GM23338 (cell line): ENCODE measurements at regions not wholly inside any gene's neighbourhood (a gene's known extent, or its start where the extent isn't known, plus 50 kb on each side); places are given as distances from the start of the nearest gene placed in this dataset.

Source experiments
- ATAC-seq: fragments of 200-7000 bp; cut with Tn5 transposase; 3 replicates; pipeline ENCODE4 v1.9.1; 2020
- DNase-seq: peaks from one replicate; pipeline ENCODE4 v3.0.0-alpha.2; 2015; ENCODE audit warnings: low spot score
- H2AFZ ChIP-seq: fragments of 200-600 bp; sonication (generic); 2 replicates; pipeline ENCODE4 v1.8.0; 2016; ENCODE audit warnings: antibody characterized with exemption, mild to moderate bottlenecking, moderate library complexity
- H3F3A ChIP-seq: fragments of 200-600 bp; sonication (generic); replicated peaks from 2 replicates; pipeline ENCODE4 v1.8.0; 2017; ENCODE audit warnings: antibody characterized with exemption, mixed run types, low read depth
- H3K27ac ChIP-seq: fragments of 200-600 bp; sonication (generic); 2 replicates; pipeline ENCODE4 v1.6.1; 2016; ENCODE audit warnings: low read depth
- H3K27me3 ChIP-seq: fragments of 200-600 bp; sonication (generic); 2 replicates; pipeline ENCODE4 v1.8.0; 2016; ENCODE audit warnings: mild to moderate bottlenecking, mixed run types, moderate library complexity; ENCODE audit not compliant: insufficient read depth
- H3K36me3 ChIP-seq: fragments of 200-600 bp; sonication (generic); 2 replicates; pipeline ENCODE4 v1.8.0; 2016; ENCODE audit warnings: mild to moderate bottlenecking; ENCODE audit not compliant: insufficient read depth
- H3K4me1 ChIP-seq: fragments of 200-600 bp; sonication (generic); 2 replicates; pipeline ENCODE4 v1.8.0; 2016; ENCODE audit warnings: mild to moderate bottlenecking, moderate library complexity; ENCODE audit not compliant: insufficient read depth
- H3K4me2 ChIP-seq: fragments of 200-600 bp; sonication (generic); 2 replicates; pipeline ENCODE4 v1.7.1; 2017; ENCODE audit warnings: mixed run types
- H3K4me3 ChIP-seq: fragments of 200-600 bp; sonication (generic); 2 replicates; pipeline ENCODE4 v1.6.1; 2016; ENCODE audit warnings: mixed run types
- H3K79me2 ChIP-seq: fragments of 200-600 bp; sonication (generic); replicated peaks from 2 replicates; pipeline ENCODE4 v1.8.0; 2017; ENCODE audit warnings: mild to moderate bottlenecking; ENCODE audit not compliant: insufficient read depth
- H3K9me2 ChIP-seq: fragments of 200-600 bp; sonication (generic); 2 replicates; pipeline ENCODE4 v1.8.0; 2017; ENCODE audit not compliant: insufficient read depth
- H4K20me1 ChIP-seq: fragments of 200-600 bp; sonication (generic); replicated peaks from 2 replicates; pipeline ENCODE4 v1.8.0; 2017; ENCODE audit warnings: mild to moderate bottlenecking; ENCODE audit not compliant: insufficient read depth
- H3K27ac Mint-ChIP-seq: 2 replicates; pipeline ENCODE4 v1.8.0; 2020; ENCODE audit warnings: inconsistent platforms, mild to moderate bottlenecking, moderate library complexity, mixed read lengths
- H3K27me3 Mint-ChIP-seq: 3 replicates; pipeline ENCODE4 v1.8.0; 2022; ENCODE audit warnings: low read depth, mild to moderate bottlenecking, moderate library complexity, mixed read lengths, inconsistent platforms; ENCODE audit not compliant: insufficient read depth, poor library complexity
- H3K36me3 Mint-ChIP-seq: 3 replicates; pipeline ENCODE4 v1.8.0; 2021; ENCODE audit warnings: low read depth, mild to moderate bottlenecking, inconsistent platforms, moderate library complexity, mixed read lengths
- H3K4me1 Mint-ChIP-seq: 3 replicates; pipeline ENCODE4 v1.8.0; 2020; ENCODE audit warnings: mild to moderate bottlenecking, inconsistent platforms, mixed read lengths
- H3K4me3 Mint-ChIP-seq: 3 replicates; pipeline ENCODE4 v1.8.0; 2021; ENCODE audit warnings: moderate library complexity, mild to moderate bottlenecking, inconsistent platforms, mixed read lengths
- H3K9me3 Mint-ChIP-seq: 3 replicates; pipeline ENCODE4 v1.8.0; 2020; ENCODE audit warnings: moderate library complexity, mild to moderate bottlenecking, inconsistent platforms, mixed read lengths
- CREB1 ChIP-seq: fragments of 250-450 bp; sonication (Bioruptor Pico); IDR thresholded peaks from 2 replicates; pipeline ENCODE4 v1.5.0; 2020; ENCODE audit warnings: low read depth, mild to moderate bottlenecking, moderate library complexity
- CTCF ChIP-seq, 2 experiments: fragments of 200-600 bp in 1 of 2; sonication (generic) in 1 of 2; conservative IDR thresholded peaks; 2 replicates each; pipeline versions ENCODE4 v1.5.1 to v1.6.1; 2016 to 2017; ENCODE audit warnings: antibody characterized with exemption in 2 of 2, low read depth in 2 of 2, mild to moderate bottlenecking in 2 of 2, moderate library complexity in 1 of 2
- EZH2 ChIP-seq: fragments of 200-600 bp; sonication (generic); IDR thresholded peaks from one replicate; pipeline ENCODE4 v1.8.0; 2017; ENCODE audit warnings: antibody characterized with exemption, mild to moderate bottlenecking, low read depth; ENCODE audit not compliant: unreplicated experiment
- EZH2phosphoT487 ChIP-seq: fragments of 200-600 bp; sonication (generic); IDR thresholded peaks from one replicate; pipeline ENCODE4 v1.8.1; 2018; ENCODE audit warnings: antibody characterized with exemption; ENCODE audit not compliant: unreplicated experiment
- STAT1 ChIP-seq: IDR thresholded peaks from one replicate; pipeline ENCODE4 v1.6.1; 2016; ENCODE audit warnings: antibody characterized with exemption; ENCODE audit not compliant: unreplicated experiment
- TF ChIP-seq, protein P1 (sequence below): IDR thresholded peaks from one replicate; pipeline ENCODE4 v1.6.1; 2018; ENCODE audit warnings: antibody characterized with exemption; ENCODE audit not compliant: unreplicated experiment

GRCh38 chr14:94686511-94687160 lies 74.4 kb downstream of the SERPINA3 start:
- Mint-ChIP-seq H3K4me1 (peaks cover 8% of the 10 kb centered on the region), H3K27ac (no peak overlapping the region), H3K4me3 (no peak overlapping the region), H3K9me3 (no peaks in the 10 kb centered on the region), H3K27me3 (peaks cover 13% of the 10 kb centered on the region), H3K36me3 (no peaks in the 10 kb centered on the region)
- no peak for DNase-seq
- Histone ChIP-seq H3K4me1 (peaks cover 8% of the 10 kb centered on the region; the same call in 1 of the 2 replicates), H3K36me3 (no peaks in the 10 kb centered on the region), H3K27me3 (peaks cover 9% of the 10 kb centered on the region; the same call in 1 of the 2 replicates), H3K27ac (no peak overlapping the region), H3K79me2 (no peaks in the 10 kb centered on the region), H4K20me1 (no peaks in the 10 kb centered on the region), H3F3A (no peaks in the 10 kb centered on the region), H2AFZ (no peak overlapping the region), H3K9me2 (no peaks in the 10 kb centered on the region), H3K4me2 (no peak overlapping the region), H3K4me3 (no peak overlapping the region)
- ATAC-seq, result no peak
- TF ChIP-seq, protein P1, sequence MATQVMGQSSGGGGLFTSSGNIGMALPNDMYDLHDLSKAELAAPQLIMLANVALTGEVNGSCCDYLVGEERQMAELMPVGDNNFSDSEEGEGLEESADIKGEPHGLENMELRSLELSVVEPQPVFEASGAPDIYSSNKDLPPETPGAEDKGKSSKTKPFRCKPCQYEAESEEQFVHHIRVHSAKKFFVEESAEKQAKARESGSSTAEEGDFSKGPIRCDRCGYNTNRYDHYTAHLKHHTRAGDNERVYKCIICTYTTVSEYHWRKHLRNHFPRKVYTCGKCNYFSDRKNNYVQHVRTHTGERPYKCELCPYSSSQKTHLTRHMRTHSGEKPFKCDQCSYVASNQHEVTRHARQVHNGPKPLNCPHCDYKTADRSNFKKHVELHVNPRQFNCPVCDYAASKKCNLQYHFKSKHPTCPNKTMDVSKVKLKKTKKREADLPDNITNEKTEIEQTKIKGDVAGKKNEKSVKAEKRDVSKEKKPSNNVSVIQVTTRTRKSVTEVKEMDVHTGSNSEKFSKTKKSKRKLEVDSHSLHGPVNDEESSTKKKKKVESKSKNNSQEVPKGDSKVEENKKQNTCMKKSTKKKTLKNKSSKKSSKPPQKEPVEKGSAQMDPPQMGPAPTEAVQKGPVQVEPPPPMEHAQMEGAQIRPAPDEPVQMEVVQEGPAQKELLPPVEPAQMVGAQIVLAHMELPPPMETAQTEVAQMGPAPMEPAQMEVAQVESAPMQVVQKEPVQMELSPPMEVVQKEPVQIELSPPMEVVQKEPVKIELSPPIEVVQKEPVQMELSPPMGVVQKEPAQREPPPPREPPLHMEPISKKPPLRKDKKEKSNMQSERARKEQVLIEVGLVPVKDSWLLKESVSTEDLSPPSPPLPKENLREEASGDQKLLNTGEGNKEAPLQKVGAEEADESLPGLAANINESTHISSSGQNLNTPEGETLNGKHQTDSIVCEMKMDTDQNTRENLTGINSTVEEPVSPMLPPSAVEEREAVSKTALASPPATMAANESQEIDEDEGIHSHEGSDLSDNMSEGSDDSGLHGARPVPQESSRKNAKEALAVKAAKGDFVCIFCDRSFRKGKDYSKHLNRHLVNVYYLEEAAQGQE, result no peak
- peak in 1 of 2 experiments; percentile 26; a peak in 1 of 4 replicates for TF ChIP-seq CTCF (conservative IDR thresholded peaks at IDR 0.05; ENCODE audit: low read depth in 2 of 2)

GRCh38 chr14:94685681-94686485 lies 73.7 kb downstream of the SERPINA3 start:
- peaks cover 8% of the 10 kb centered on the region; the same call in 1 of the 2 replicates for H3K4me1 ChIP-seq
- TF ChIP-seq EZH2phosphoT487 (no peak), EZH2 (no peak), CREB1 (CRISPR knock-in tag) (no peak), STAT1 (no peak)
- TF ChIP-seq, protein P1, result no peak

More at GRCh38 chr14:94685681-94686485, 73.7 kb downstream of the SERPINA3 start:
- ATAC-seq, result no peak
- H3K27ac Mint-ChIP-seq, result no peak overlapping the region
- H3K4me3 ChIP-seq, result no peak overlapping the region
- H3K36me3 ChIP-seq, result no peaks in the 10 kb centered on the region
- no peaks in the 10 kb centered on the region for H3K79me2 ChIP-seq
- no peak for DNase-seq
- H3K27ac ChIP-seq, result no peak overlapping the region
- no peaks in the 10 kb centered on the region for H3F3A ChIP-seq
- no peak overlapping the region; the same call in 1 of the 2 replicates for H2AFZ ChIP-seq
- no peak overlapping the region for H3K4me3 Mint-ChIP-seq
- H3K36me3 Mint-ChIP-seq, result no peaks in the 10 kb centered on the region
- H3K9me2 ChIP-seq, result no peaks in the 10 kb centered on the region
- no peaks in the 10 kb centered on the region for H4K20me1 ChIP-seq
- peaks cover 12% of the 10 kb centered on the region for H3K27me3 Mint-ChIP-seq
- peaks cover 9% of the 10 kb centered on the region; the same call in 1 of the 2 replicates for H3K27me3 ChIP-seq
- H3K4me2 ChIP-seq, result no peak overlapping the region
- peaks cover 10% of the 10 kb centered on the region for H3K4me1 Mint-ChIP-seq
- H3K9me3 Mint-ChIP-seq, result no peaks in the 10 kb centered on the region
